ENCODE measurements at regions not wholly inside any gene's neighbourhood (a gene's known extent, or its start where the extent isn't known, plus 50 kb on each side); places are given as distances from the start of the nearest gene placed in this dataset.

DNA sequence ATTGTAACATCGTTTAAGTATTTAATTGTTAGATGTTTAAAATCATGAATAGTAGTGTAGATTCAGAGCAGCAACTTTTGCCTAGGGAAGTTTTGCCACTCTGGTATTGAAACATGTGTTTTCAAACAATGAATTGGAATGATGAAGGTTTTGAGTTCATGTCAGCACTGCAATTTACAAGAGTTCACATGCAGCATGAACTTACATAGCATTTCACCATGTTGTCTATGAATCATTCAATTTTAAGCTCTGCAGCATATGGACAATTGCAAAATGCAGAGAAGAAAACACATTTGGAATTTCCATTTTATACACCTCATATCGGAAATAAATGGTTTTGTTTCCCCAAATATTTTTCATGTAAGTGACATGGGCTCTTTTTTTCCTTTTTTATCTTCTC lies 170.7 kb upstream of the CDKN3 start:
- peaks cover 5% of the 10 kb centered on the region for H3K4me1 ChIP-seq (ENCODE audit: control insufficient read depth, extremely low read depth, insufficient read depth, low read length)
- no peak overlapping the region for H3K27ac ChIP-seq (ENCODE audit: control insufficient read depth, insufficient read depth, low read length)
- H3K9ac ChIP-seq (ENCODE audit: control insufficient read depth, extremely low read depth, insufficient read depth, low read length), result no peak overlapping the region
- no peaks in the 10 kb centered on the region for H3K36me3 ChIP-seq (ENCODE audit: control insufficient read depth in 2 of 2, extremely low read depth in 1 of 2, insufficient read depth in 2 of 2, low read length in 2 of 2)
- H3K9me3 ChIP-seq (ENCODE audit: control insufficient read depth, low read depth, low read length), result no peaks in the 10 kb centered on the region
- TF ChIP-seq CTCF (optimal IDR thresholded peaks at IDR 0.05 in 1 of 3, IDR thresholded peaks at IDR 0.05 in 1 of 3, conservative IDR thresholded peaks at IDR 0.05 in 1 of 3; ENCODE audit: extremely low read depth in 1 of 3, insufficient read depth in 2 of 3, low read length in 3 of 3) (no peak), EZH2 (IDR thresholded peaks at IDR 0.05; ENCODE audit: low read length) (no peak)
- H4K20me1 ChIP-seq (ENCODE audit: control insufficient read depth, extremely low read depth, insufficient read depth, low read length), result no peaks in the 10 kb centered on the region
- H3K79me2 ChIP-seq (ENCODE audit: control insufficient read depth, insufficient read depth, low read length), result no peaks in the 10 kb centered on the region
- H3K4me2 ChIP-seq (ENCODE audit: control insufficient read depth, extremely low read depth, insufficient read depth, low read depth, low read length), result no peak overlapping the region
- no peak overlapping the region for H2AFZ ChIP-seq (ENCODE audit: control insufficient read depth, low read length)
- no peaks in the 10 kb centered on the region for H3K27me3 ChIP-seq (ENCODE audit: control insufficient read depth, extremely low read depth, insufficient read depth, low read length)
- dilution Hi-C loops (cut with MboI; ENCODE audit: extremely low pct_ligation_motif_present, low sequenced_read_pairs), result no loop called here
- H3K9me1 ChIP-seq (ENCODE audit: control insufficient read depth, extremely low read depth, insufficient read depth, low read length), result no peaks in the 10 kb centered on the region
- no peak for FAIRE-seq
- no peak overlapping the region for H3K4me3 ChIP-seq (ENCODE audit: control insufficient read depth in 2 of 3, extremely low read depth in 1 of 3, insufficient read depth in 2 of 3, low read depth in 1 of 3, low read length in 3 of 3)
- no peak for DNase-seq (ENCODE audit: low read depth, low spot score)

GRCh38 chr14:54226558-54226957 lies 170.2 kb upstream of the CDKN3 start:
- Histone ChIP-seq H4K20me1 (ENCODE audit: control insufficient read depth, extremely low read depth, insufficient read depth, low read length) (no peaks in the 10 kb centered on the region), H3K4me2 (ENCODE audit: control insufficient read depth, extremely low read depth, insufficient read depth, low read depth, low read length) (no peak overlapping the region), H3K27ac (ENCODE audit: control insufficient read depth, insufficient read depth, low read length) (no peak overlapping the region), H3K79me2 (ENCODE audit: control insufficient read depth, insufficient read depth, low read length) (no peaks in the 10 kb centered on the region), H3K9ac (ENCODE audit: control insufficient read depth, extremely low read depth, insufficient read depth, low read length) (no peak overlapping the region), H3K4me1 (ENCODE audit: control insufficient read depth, extremely low read depth, insufficient read depth, low read length) (peaks cover 8% of the 10 kb centered on the region), H3K36me3 (ENCODE audit: control insufficient read depth in 2 of 2, extremely low read depth in 1 of 2, insufficient read depth in 2 of 2, low read length in 2 of 2) (no peaks in the 10 kb centered on the region), H3K9me1 (ENCODE audit: control insufficient read depth, extremely low read depth, insufficient read depth, low read length) (no peaks in the 10 kb centered on the region), H3K4me3 (ENCODE audit: control insufficient read depth in 2 of 3, extremely low read depth in 1 of 3, insufficient read depth in 2 of 3, low read depth in 1 of 3, low read length in 3 of 3) (no peak overlapping the region), H2AFZ (ENCODE audit: control insufficient read depth, low read length) (no peak overlapping the region), H3K27me3 (ENCODE audit: control insufficient read depth, extremely low read depth, insufficient read depth, low read length) (no peaks in the 10 kb centered on the region), H3K9me3 (ENCODE audit: control insufficient read depth, low read depth, low read length) (no peaks in the 10 kb centered on the region)
- DNase-seq (ENCODE audit: low read depth, low spot score) (no peak), FAIRE-seq (no peak)
- TF ChIP-seq EZH2 (IDR thresholded peaks at IDR 0.05; ENCODE audit: low read length) (no peak), CTCF (optimal IDR thresholded peaks at IDR 0.05 in 1 of 3, IDR thresholded peaks at IDR 0.05 in 1 of 3, conservative IDR thresholded peaks at IDR 0.05 in 1 of 3; ENCODE audit: extremely low read depth in 1 of 3, insufficient read depth in 2 of 3, low read length in 3 of 3) (no peak)
- dilution Hi-C loops (cut with MboI; ENCODE audit: extremely low pct_ligation_motif_present, low sequenced_read_pairs), result no loop called here
